ENCODE measurements at regions not wholly inside any gene's neighbourhood (a gene's known extent, or its start where the extent isn't known, plus 50 kb on each side); places are given as distances from the start of the nearest gene placed in this dataset.
"Not testable (repeated sequence)": the region's sequence is repeated elsewhere in the genome, so short reads cannot be mapped to it uniquely, and the experiment has no call there.

DNA sequence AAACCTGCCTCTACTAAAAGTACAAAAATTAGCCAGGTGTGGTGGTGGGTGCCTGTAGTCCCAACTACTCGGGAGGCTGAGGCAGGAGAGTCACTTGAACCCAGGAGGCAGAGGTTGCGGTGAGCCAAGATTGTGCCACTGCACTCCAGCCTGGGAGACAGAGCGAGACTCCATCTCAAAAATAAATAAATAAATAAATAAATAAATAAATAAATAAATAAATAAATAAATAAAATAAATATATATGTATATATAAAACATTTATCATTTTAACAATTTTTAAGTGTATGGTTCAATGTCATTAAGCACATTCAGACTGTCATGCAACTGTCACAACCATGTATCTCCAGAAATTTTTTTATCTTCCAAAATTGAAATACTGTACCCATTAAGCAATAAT, 147.1 kb upstream of the FOXP2 start:
- TF ChIP-seq POLR2A, POLR2AphosphoS5 (IDR thresholded peaks at IDR 0.05; ENCODE audit: low read depth, low read length): not testable (repeated sequence)
